HG03097 (cell line): ENCODE measurements at regions not wholly inside any gene's neighbourhood (a gene's known extent, or its start where the extent isn't known, plus 50 kb on each side); places are given as distances from the start of the nearest gene placed in this dataset.

Source experiments
- ATAC-seq: cut with Tn5 transposase; IDR thresholded peaks from one replicate; pipeline ENCODE4 v1.9.1; 2021; ENCODE audit not compliant: unreplicated experiment, low FRiP score

DNA sequence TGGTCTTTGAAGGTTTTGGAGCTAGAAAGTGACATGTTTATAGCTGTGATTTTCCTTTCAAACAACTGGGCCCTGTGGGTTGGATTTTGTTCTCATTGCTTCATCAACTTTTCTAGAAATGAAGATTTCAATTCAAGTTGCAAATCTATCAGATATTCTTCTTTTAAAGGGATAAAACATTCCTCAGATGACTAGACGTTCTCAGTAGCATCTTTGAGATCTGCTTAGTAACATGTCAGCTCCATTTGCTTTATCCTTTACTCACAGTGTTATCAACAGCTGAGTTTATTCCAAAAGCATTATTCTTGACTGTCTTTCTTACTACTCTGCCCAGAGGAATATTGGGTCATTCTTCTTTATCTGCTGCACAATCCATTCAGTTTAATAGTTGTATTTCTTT is 108.2 kb upstream of the GIMD1 start:
- no peak for ATAC-seq

DNA sequence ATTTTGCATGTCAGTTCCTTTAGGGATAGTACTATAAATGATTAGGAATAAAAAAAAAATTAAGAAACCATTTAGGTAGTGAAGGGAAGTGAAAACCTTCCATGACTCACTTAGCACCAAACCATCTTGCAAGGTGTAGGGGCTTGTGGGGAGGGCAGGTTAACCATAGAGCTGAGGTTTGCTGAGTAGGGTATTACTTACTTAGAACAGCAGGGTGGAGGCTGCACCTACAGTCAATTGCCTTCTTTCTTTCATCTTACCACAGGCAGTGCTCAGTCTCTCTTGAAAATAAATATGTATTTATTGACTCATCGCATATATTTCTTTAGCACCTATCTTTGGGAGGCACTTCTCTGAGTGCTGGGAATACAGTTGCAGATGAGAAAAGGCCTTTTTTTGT is 104.9 kb upstream of the GIMD1 start:
- ATAC-seq: no peak

DNA sequence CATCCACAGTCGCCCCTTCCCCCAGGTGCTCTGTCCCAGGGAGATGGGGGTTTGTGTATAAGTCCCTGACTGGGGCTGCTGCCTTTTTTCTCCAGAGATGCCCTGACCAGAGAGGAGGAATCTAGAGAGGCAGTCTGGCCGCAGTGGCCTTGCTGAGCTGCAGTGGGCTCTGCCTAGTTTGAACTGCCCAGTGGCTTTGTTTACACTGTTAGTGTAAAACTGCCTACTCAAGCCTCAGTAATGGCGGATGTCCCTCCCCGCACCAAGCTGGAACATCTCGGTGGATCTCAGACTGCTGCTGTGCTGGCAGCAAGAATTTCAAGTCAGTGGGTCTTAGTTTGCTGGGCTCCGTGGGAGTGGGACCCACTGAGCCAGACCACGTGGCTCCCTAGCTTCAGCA is 102.6 kb upstream of the GIMD1 start:
- ATAC-seq: no peak

DNA sequence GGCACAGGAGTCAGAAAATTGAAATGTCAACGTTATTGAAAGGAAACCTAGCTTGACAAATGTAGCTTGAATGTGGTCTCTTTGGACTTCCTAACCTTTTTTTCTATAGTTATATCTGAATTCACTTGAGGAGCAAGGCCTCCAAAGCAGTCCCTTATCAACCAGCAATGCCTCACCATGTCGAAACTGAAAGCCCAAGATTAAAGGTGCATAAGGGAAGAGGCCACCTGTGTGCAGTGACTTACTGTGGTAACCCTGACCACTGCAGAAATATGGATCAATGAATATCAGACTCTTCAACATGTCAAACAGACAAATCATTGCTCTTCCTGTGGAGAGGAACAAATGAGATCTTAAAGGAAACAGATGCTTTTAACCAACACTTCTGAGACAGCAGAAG is 95.0 kb upstream of the GIMD1 start:
- no peak for ATAC-seq

DNA sequence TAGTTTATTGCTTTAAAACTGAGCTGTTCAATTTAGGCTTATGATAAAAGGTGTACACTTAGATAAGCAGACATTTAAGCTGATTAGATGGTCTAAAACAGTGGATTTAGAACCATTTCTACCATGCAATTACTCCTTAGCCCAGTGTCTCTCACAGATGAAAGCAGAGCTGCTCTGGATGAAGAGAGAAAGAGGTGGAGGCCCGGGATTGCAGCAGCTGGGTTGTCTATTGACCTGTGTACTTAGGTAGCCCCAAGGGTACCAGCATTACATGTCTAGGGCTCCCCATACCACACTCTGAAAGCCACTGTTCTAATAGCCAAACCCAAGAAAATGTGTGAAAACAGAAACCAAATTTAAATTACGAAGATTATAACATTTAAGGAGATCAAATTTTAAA is 86.0 kb upstream of the GIMD1 start:
- ATAC-seq: no peak

DNA sequence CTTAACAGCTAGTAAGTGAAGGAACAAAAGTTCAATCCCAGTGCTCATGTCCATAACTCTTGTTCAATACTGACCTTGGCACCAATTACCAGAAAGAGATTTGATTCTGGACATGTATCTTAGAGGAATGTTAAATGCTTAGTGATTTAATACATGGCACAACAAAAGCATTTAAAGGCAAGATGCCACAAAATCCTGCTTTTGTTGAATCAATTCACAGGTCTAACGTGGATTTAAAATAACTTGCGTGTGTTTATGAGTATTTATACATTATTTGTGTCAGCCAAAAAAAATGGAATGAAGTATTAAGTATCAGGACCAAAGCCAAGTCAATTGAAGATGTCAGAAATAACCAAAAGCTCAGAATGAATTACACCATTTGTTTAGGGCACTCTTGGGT is 85.4 kb upstream of the GIMD1 start:
- ATAC-seq: no peak

DNA sequence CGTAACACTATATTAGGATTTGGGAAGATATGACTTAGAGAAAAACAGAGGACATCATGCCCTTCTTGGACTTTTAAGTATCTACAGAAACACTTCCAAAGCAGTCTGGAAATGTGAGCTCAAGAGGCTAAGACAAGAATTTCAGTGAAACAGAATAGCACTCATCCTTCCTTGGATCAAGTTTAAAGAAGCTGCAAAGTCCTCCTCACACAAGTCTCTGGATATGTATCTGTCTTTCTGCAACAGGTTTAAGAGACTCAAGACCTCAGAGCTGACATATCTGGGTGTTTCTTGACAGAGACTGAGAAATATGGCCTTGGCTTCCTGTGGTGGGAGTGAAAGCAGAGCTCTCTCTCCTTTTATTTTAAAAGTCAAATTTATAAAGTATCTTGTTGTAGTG is 82.5 kb upstream of the GIMD1 start:
- no peak for ATAC-seq

DNA sequence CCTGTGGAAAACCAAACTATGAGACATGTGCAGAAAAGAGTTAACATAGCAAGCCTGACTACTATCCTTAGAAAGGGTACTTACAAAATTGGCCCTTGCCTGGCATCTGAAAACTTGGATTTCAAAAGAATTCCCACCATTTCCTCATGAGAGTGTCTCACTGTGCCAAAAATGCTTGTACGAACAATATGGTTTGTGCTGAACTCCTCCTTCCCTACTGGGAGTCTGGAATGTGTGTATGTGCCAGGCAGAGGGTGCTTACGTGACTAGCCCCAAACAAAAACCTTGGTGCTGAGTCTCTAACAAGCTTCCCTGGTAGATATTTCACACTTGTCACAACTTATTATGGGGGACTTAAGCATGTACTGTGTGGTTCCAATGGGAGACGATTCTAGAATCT is 81.7 kb upstream of the GIMD1 start:
- no peak for ATAC-seq

DNA sequence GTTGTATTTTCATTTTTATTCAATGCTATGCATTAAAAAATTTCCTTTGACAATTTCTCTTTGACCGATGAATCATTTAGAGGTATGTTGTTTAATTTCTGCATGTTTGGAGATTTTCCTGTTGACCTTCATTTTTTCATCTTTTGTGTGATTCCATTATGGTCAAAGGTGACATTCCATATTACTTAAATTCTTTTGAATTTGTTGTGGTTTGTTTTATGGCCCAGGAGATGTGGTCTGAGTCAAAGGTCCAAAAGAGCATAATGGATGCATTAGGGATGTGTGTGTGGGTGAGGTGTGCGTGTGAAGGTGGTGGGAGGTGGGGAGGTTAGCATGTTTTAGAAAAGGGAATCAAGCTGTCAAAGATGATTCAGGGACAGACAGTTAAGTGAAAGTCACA is 76.0 kb upstream of the GIMD1 start:
- ATAC-seq: no peak

DNA sequence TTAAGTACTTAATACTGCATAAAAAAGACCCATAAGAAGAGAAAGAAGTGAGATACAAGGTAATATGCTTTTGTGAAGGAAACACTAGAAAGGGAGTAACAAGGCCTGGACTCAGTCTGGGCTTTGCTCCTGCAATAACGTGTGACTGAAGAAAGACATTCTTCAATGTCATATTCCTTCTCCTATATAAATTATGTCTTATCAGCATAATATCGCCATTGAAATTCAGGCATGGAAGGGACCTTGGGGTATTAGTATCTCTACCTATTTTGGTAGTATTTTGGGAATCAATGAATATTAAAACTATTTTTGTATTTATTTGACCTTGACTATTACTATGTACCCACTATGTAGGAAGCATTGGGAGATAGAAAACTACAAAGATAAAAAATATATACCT is 62.2 kb upstream of the GIMD1 start:
- ATAC-seq: no peak

DNA sequence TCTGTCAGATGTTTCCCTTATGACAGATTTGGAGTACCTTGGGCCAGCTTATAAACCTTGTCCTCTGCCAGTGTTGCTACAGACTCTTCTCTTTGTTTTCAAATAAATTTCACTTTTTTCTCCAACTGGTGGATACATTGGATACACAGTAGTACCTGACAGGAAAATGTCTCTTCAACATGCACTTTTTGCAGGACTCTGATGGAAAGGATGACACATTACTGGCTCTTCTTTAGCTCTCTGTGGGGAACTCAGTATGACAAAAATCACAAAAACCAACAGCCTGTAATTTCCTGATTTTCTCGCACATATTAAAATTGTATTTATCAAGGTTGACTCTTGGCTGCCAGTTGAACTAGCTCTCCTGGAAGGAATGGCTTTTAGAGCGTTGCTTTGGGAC is 61.3 kb upstream of the GIMD1 start:
- ATAC-seq: no peak

DNA sequence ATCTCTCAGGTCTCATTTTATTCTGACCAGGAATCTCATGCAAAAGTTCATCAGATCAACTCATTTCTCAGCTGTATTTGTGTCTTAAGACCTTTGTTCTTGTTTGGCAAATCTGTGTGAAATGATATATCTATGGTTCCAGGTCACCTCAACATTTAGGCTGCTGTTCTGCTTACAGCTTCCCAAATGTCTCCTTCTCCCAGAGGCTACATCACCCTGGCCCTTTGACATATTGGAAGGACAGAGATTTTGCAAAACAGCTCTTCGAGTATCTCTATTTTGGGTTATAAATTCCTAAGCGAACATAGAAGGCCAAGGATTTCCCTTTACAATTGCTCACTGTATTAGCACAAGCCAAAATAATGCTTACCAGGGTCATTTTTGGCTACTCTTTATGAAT is 57.5 kb upstream of the GIMD1 start:
- no peak for ATAC-seq

DNA sequence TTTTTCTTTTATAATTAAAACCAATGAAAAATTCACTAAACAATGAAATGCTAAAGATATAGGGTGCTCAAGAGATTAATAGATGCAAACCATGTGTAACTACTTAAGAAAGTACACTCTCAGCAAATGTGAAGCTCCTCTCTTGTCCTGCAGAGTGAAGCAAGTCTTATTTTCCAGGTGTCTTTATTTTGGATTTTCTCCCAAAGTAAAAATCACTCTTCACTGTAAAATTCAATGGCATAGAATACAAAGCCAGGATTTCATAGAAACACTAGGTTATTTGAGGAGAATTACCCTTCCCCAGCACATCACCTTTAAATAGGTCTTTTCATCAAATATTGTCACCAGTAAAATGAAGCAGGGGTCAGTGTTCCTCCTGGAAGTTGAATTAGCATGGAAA is 57.0 kb upstream of the GIMD1 start:
- ATAC-seq: no peak

DNA sequence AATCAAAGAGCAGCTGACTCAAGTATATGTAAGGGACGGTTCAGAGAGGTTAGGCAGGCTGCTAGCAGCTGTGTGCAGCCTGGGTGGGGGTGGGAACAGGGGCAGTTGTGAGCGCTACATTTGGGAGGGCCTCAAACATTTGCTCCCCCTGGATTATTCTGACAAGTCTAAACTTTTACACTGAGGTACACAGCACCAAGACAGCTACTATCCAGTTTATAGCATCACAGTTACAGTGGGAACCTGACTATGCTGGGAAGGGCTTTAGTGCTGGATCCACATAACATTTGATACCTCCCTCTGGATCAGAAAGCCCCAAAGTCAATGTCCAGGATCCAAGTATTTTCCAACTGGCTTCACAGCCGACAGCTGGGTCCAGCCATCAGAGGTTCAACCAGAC is 55.8 kb upstream of the GIMD1 start:
- no peak for ATAC-seq

DNA sequence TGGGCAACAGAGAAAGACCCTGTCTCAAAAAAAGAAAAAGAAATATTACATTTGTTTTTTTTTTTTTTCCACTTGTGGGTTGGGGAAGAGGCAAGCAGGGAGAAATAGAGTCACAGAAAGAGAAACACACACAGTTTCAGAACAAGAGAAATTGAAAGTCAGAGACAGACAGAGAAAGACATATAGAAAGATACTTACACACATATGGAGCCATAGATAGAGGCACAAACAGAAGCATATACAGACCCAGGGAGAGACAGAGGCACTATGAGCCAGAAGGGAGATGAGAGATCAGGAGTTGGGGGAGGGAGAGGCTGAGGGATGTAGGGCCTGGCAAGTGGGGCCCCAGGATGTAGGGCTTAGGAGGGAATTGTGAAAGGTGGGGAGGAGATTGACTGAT is 55.2 kb upstream of the GIMD1 start:
- ATAC-seq: no peak

DNA sequence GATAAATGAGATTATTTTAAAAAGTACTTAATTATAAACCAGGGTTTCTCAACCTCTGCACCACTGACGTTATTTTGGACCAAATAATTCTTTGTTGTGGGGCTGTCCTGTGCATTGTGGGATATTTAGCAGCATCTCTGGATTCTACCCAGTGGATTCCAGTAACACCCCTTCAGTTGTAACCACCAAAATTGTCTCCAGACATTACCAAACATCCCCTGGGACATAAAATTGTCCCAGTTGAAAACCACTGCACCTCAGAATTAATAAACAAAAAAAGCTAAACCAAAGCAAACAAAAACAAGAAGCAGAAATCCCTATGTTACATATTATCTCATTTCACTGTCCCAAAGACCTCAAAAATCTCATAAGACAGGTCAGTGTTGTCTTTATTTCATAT is 54.2 kb upstream of the GIMD1 start:
- ATAC-seq: no peak

DNA sequence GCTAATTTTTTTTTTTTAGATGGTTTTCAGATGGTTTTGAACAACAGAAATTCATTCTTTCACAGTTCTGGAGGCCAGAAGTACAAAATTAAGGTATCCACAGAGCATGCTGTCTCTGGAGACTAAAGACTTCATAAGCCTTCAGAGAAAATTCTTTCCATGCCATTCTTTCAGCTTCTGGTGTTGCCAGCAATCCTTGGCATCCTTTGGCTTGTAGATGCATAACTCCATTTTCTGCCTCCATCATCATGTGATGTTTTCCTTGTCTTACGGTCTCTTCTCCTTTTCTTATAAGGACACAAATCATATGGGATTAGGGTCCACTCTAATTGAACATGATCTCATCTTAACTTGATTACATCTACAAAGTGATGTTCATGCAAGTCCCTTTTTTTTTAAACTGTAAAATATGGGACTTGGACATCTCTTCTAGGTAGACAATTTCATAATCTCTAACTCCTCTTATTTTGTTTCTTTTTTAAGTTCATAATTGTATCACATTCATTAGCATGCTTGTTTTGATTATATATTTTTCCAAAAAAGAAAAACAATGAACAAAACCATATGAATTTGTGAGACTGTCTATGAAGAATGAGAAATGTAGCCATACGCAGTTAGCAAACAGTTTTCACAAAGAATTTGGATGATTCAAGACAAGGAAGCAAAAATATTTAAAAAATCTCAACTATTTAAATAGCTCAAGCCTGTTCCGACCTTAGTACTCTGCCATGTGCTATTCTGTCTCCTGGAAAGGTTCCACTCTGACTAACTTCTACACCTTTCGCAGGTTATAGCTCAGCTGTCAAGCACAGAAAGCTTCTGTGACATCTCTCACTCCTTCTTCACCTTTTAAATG is 53.1 kb upstream of the GIMD1 start:
- ATAC-seq: no peak

DNA sequence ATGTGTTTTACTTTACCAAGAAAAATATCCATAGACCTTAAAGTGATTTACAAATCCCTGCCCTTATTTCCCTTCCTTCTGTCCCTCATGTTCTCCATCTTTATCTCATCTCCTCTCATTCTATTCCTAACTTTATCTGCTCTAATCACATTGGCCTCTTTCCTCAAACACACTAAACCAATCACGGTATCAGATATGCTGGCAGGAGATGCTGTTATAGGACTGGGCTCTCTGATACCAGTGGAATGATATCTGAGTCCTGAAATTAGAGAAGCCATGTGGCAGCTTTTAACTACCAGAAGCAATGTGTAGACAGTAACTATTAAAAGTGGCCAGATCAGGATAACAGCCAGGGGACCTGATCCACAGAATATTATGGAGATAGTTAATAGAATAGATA is 49.9 kb upstream of the GIMD1 start:
- no peak for ATAC-seq
